HCT116 (cell line): ENCODE measurements at regions not wholly inside any gene's neighbourhood (a gene's known extent, or its start where the extent isn't known, plus 50 kb on each side); places are given as distances from the start of the nearest gene placed in this dataset.

Experiments used
- ATF3 ChIP-seq: IDR thresholded peaks from 2 replicates; pipeline ENCODE4 v1.6.1; 2012
- CEBPB ChIP-seq: IDR thresholded peaks from 2 replicates; pipeline ENCODE4 v1.6.1; 2012; ENCODE audit warnings: low read depth
- CTCF ChIP-seq, 3 experiments: fragments of 200-600 bp in 1 of 3; sonication (generic) in 1 of 3; IDR thresholded peaks in 2 of 3; conservative IDR thresholded peaks in 1 of 3; 2 replicates each; pipeline ENCODE4 v1.5.1; 2012 to 2017; ENCODE audit warnings: low read depth in 2 of 3, low read length in 2 of 3, antibody characterized with exemption in 1 of 3, borderline replicate concordance in 1 of 3, control low read depth in 1 of 3, mild to moderate bottlenecking in 1 of 3, mixed read lengths in 1 of 3, mixed run types in 1 of 3, moderate library complexity in 1 of 3; ENCODE audit not compliant: insufficient read depth in 1 of 3
- EZH2 ChIP-seq: fragments of 200-600 bp; sonication (generic); IDR thresholded peaks from 2 replicates; pipeline ENCODE4 v1.6.1; 2017; ENCODE audit warnings: antibody characterized with exemption, mixed run types
- JUND ChIP-seq: IDR thresholded peaks from 2 replicates; pipeline ENCODE4 v1.6.1; 2012
- MAX ChIP-seq: IDR thresholded peaks from 2 replicates; pipeline ENCODE4 v1.6.1; 2012
- POLR2A ChIP-seq: IDR thresholded peaks from 2 replicates; pipeline ENCODE4 v1.7.0; 2011; ENCODE audit warnings: borderline replicate concordance; ENCODE audit not compliant: insufficient read depth, insufficient read length; ENCODE audit errors: extremely low read depth
- RAD21 ChIP-seq: IDR thresholded peaks from 2 replicates; pipeline ENCODE4 v1.6.1; 2012; ENCODE audit warnings: low read depth, mild to moderate bottlenecking
- REST ChIP-seq: IDR thresholded peaks from 2 replicates; pipeline ENCODE4 v1.6.1; 2012; ENCODE audit warnings: low read depth
- SIN3A ChIP-seq: IDR thresholded peaks from 2 replicates; pipeline ENCODE4 v1.6.1; 2012; ENCODE audit warnings: low read depth
- SRF ChIP-seq: IDR thresholded peaks from 2 replicates; pipeline ENCODE4 v1.6.1; 2012; ENCODE audit warnings: low read depth
- ZFX ChIP-seq: fragments of 450-650 bp; IDR thresholded peaks from 2 replicates; pipeline ENCODE4 v1.6.1; 2017
- ZNF274 ChIP-seq: fragments of 200-500 bp; sonication (Bioruptor generic); IDR thresholded peaks from 2 replicates; pipeline ENCODE4 v1.6.1; 2014; ENCODE audit warnings: mild to moderate bottlenecking, low read depth, low read length, inconsistent platforms

GRCh38 chr18:77959248-77959647 lies 709.6 kb downstream of the GALR1 start:
- no peak for TF ChIP-seq CTCF (IDR thresholded peaks at IDR 0.05 in 2 of 3, conservative IDR thresholded peaks at IDR 0.05 in 1 of 3; ENCODE audit: borderline replicate concordance in 1 of 3, insufficient read depth in 1 of 3, low read depth in 2 of 3, low read length in 2 of 3)
- no peak for TF ChIP-seq EZH2
- no peak for TF ChIP-seq ATF3
- no peak for TF ChIP-seq ZFX
- TF ChIP-seq POLR2A, result no peak
- no peak for TF ChIP-seq JUND
- TF ChIP-seq ZNF274, result no peak
- no peak for TF ChIP-seq CEBPB
- no peak for TF ChIP-seq SIN3A
- no peak for TF ChIP-seq REST
- TF ChIP-seq MAX, result no peak
- TF ChIP-seq RAD21, result no peak
- TF ChIP-seq SRF, result no peak
